NCI-H2196 treated with DMSO at 0.1 percent for 48 hours (cell line): ENCODE measurements at regions not wholly inside any gene's neighbourhood (a gene's known extent, or its start where the extent isn't known, plus 50 kb on each side); places are given as distances from the start of the nearest gene placed in this dataset.

ENCODE experiments used
- DNase-seq: peaks from one replicate; lab custom pipeline; 2025; ENCODE audit not compliant: unreplicated experiment; lab: John Stamatoyannopoulos, UW

DNA sequence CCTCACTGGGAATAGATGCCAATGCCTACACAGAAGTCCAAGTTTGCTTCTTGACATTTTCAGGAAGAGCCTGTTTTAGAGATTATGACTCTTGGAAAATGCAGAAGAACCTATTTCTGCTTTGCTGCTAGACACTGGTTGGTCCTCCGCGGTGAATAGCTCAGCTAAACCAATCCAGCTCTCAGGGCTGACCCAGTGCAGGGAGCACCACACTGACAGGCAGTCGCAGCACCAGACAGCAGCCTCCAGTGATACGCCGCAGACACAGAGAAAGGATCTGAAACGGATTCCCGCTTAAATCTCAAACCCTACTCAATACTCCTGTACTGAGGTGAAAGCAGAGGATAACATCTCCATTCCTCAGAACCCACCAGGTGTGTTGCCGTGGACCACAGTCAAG lies 183.4 kb downstream of the ENGASE start:
- DNase-seq: no peak

- no peak for DNase-seq
These were observed 181.4 kb downstream of the ENGASE start for GRCh38 chr17:79255926-79256585.

- no peak for DNase-seq
These were observed 180.8 kb downstream of the ENGASE start for GRCh38 chr17:79255456-79255855.

DNA sequence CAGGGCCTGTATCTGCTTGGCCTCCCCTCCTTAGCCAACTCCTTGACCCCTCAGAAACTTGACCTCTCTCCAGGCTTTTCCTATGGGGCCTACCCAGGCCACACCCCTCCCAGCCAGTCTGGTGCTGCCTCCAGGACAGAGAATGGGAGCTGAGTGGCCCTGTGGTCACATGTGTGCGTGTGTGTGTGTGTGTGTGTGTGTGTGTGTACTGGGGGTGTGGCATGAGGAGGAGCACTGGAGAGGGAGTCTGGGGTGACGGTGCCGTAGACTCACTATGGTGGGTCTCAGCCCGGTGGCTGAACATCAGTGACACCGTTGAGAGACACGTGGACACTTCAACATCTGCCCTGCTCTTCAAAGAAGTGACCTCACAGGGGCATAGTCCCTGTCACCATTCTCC lies 180.4 kb downstream of the ENGASE start:
- DNase-seq: no peak

- DNase-seq: no peak
These were observed 178.3 kb downstream of the ENGASE start for GRCh38 chr17:79252886-79253285.

- DNase-seq: no peak
These were observed 177.2 kb downstream of the ENGASE start for GRCh38 chr17:79251824-79252223.

DNA sequence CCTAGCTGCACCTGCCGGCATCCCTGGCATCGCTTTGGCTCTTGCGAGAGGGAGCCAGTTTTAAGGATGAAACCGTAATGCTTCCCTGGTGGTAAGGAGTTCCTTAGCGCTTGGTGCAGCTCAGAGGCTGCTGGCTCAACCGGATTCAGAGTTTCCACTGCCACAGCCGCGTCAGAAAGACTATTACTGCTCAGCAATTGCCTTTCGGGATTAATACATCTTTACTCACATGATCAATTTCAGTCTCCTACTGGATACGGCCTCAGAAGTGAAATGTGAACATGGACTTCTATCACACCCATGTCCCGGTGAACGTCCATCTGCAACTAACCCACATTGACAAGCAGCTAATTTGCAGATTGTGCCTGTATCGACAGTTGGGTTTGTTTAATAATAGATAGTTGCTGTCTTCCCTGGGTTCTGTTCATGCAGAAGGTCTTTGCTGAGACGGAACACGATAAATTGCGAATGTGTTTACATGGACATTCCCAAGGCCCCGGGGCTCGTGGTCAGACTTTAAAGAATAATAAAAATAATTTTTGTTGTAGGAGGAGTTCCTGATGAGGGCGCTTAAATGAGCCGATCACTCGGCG lies 175.4 kb downstream of the ENGASE start:
- DNase-seq: no peak

GRCh38 chr17:79248843-79249493 lies 174.3 kb downstream of the ENGASE start:
- no peak for DNase-seq

DNA sequence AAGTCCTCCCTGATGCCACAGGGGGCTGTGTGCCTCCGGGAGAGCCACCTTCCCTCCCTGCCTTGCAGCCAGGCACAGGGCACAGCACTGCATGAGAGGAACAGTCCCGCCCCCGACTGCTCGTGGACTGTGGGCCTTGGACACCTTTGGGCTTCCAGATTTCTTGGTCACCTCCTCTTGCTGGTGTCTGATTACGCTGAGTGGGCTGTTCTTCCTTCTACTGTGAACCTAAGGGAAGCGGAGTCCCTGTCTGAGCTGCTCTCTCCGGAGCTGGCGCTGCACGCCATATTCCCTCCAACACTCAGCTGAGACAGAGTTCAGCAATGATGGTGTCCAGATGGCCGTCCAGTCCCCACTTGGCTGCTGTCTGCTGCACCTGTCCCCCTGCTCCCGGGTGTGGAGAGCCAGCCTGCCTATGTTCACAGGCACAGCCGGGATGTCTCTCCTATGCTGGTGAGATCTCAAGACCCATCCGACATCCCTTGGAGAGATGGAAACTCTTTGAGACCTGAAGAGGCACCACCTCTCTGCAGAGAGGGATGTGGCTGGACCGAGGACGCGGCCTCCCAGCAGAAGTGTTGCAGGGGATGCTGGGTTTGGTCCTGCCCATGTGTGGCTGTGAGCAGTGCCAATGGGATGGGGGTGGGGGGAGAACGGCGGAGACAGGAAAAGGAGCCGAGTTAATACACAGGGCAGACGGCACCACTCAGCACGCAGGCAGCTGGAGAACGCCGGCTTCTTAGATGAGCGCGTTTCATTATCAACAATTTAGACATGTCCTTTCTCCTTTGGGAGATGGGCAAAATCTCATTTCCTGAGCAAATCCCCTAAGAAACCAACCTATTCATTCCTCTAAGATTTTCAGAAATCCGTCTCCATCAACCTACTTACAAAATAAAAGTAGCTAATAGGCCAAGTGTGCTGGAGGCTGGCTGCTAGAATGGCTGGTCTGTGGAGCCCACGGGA lies 171.9 kb downstream of the ENGASE start:
- no peak for DNase-seq

DNA sequence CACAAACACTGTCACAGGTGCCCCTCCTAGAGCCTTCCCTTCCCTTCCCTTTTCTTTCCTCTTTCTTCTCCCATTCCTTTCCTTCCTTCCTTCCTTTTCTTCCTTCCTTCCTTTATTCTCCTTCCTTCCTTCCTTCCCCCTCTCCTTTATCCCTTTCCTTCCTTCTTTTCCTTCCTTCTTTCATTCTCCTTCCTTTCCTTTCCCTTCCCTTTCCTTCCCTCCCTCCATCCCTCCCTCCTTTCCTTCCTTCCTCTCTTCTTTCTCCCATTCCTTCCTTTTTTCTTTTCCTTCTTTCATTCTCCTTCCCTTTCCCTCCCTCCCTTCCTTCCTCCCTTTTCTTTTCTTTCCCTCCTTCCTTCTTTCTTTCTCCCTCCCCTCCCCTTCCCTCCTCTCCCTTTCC lies 170.0 kb downstream of the ENGASE start:
- DNase-seq: no peak

DNA sequence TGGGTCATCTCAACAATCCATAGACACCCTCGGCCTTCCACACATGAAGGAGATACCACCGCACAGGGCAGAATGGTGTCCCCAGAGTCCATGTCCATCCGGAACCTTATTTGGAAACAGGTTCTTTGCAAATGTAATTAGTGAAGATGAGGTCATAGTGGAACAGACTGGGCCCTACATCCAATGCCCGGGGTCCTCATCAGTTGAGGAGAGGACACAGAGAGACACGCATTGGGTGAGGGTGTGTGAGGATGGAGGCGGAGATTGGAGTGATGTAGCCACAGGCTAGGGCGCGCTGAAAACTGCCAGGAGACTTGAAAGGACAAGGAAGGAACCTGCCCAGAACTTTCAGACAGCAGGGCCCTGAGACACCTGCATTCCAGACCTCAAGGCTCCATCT lies 169.4 kb downstream of the ENGASE start:
- DNase-seq: no peak

- DNase-seq: no peak
These were observed 169.0 kb downstream of the ENGASE start for GRCh38 chr17:79243603-79243990.

DNA sequence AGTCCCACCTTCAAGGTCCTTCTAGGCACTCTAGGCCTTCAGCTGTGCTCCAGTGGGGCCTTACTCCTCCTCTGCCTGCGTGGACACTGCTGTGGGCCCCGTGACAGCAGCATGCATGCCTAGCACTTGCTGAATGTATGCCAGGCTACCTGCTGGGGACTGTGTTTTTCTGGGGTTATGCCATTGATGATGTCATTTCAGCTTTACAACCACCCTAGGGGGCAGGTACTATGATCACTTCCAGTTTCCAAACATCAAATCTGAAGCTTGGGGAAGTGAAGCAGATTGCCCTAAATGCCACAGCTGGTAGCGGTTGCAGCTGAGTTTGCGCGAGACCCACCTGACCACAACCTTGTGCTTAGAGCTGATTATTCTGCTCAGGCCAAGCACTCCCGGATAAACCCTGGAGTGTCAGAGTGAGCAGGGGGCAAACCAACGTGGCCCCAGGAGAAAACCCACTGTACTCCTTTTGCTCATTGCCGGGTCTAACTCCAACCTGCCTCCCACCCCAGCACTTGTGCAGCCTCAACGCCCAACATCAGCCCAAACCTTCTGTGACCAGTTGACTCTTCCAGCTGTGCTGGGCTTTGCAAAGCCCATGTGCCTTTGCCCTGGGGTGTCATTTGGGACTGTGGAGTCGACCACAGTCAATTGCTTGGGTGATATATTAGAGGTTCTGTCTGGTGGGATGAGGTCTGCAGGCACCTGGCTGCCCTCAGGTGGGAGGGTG lies 168.4 kb downstream of the ENGASE start:
- DNase-seq: no peak

DNA sequence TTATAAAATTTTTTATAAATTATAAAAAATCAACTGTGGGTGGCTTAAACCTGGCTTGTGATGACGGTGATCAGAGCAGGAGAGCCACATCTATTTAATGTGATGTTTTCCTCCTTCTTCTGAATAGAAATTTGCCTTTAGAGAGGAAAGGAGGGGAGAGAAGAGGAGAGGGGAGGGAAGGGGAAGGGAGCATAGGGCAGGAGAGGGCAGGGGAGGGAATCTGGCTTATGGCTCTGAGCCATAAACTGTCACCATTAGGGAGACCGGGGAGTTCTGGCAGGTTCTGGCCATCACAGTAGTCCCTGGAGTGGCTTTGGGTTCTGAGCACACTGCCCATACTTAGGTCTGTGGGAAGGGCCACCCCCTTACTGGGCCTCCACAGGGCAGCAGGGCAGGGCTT lies 167.8 kb downstream of the ENGASE start:
- no peak for DNase-seq

GRCh38 chr17:79241616-79242015 lies 167.0 kb downstream of the ENGASE start:
- DNase-seq: no peak

DNA sequence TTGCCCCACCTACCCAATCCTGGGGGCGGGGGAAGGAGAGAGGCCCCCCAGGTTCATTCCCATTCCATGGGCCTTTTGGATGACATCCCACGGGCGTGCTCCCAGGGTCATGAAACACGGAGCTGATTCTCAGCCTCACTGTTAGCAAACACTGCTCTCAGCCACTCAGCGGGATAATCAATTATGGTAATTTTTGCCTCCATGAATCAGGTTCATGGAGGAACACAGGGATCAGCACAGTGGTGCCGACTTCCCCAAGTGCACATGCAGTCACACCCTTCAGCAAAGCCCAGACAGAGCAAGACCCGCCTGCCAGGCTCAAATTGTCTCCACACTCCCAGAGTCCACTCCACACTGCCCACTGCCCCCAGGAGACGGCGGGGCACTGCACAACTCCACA lies 164.6 kb downstream of the ENGASE start:
- DNase-seq: no peak

GRCh38 chr17:79237448-79238053 lies 162.9 kb downstream of the ENGASE start:
- no peak for DNase-seq

DNA sequence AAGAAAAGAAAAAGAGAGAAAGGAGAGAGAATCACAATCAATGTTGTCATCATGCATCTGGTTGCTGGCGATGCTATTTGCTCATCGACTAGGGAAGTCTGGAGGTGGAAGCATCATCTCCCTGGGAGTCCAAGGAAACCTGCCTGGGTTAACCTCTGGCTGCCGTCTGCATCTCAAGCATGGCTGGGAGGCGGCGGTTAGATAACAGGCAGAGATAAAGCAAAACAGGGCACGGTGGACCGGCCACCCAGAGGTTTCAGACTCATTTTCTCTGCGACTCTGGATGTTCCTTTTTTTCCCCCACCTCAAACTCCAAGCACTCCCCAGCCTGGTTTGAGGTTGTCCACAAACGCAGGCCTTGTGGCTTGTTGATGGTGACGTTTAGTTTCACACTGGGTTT lies 161.2 kb downstream of the ENGASE start:
- no peak for DNase-seq

DNA sequence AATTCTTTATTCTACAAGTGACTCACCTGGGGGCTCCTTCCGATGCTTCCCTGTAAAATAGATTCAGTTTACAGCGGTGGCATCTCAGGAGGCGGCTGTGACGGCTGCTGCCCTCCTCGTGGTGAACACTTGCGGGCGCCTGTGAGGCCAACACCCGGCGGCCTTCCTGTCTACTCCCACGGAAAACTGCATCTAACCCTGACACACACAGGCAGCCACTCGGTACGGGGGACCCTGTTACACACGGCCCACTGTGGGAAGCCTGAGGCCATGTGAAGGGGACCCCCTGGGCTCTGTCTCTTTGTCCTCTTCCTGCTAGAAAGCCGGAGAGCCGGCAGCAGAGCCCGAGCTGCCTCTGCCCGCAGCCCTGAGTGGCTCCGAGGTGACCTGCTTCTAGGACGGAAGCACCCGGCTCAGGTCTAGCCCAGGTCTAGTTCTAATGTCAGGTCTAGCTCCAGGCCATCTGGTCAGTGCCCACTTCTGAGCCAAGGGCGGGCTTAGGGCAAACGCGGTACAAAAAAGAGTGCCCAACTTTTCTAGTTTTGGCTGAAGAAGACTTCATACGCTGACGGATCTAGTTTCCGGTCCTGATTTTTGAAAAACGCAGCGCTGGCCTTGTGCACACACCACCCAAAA lies 159.4 kb downstream of the ENGASE start:
- DNase-seq: no peak

DNA sequence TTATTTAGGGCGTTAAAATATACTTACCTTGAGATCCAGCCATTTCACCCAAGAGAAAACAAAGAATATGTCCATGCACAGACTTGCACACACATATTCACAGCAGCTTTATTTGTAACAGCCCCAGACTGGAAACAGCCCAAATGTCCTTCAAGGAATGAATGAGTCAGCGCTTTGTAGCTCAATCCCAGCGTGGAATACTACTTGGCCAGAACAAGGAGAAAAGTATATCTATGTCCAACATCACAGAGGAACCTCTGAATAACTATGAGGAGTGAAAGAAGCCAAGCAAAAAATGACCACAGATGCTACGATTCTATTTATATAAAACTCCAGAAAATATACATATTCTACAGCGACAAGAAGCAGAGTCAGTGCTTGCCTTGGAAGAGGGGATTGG lies 158.3 kb downstream of the ENGASE start:
- DNase-seq: no peak
